K562 (cell line): ENCODE measurements at regions not wholly inside any gene's neighbourhood (a gene's known extent, or its start where the extent isn't known, plus 50 kb on each side); places are given as distances from the start of the nearest gene placed in this dataset.

Source experiments
- DPF2 ChIP-seq: fragments of 450-650 bp; IDR thresholded peaks from 2 replicates; pipeline ENCODE4 v1.6.1; 2016
- GATA2 ChIP-seq: sonication (generic); formaldehyde crosslinking; IDR thresholded peaks from 2 replicates; pipeline ENCODE4 v1.4.0; 2020; ENCODE audit warnings: mild to moderate bottlenecking, missing genetic modification reagents
- LEF1 ChIP-seq: fragments of 450-650 bp; IDR thresholded peaks from 2 replicates; pipeline ENCODE4 v1.6.1; 2016; ENCODE audit warnings: mild to moderate bottlenecking
- NUFIP1 ChIP-seq: fragments of 450-650 bp; IDR thresholded peaks from 2 replicates; pipeline ENCODE4 v1.6.1; 2018; ENCODE audit not compliant: partially characterized antibody
- SRSF9 ChIP-seq: fragments of 200-400 bp; formaldehyde crosslinking; IDR thresholded peaks from 2 replicates; pipeline ENCODE4 v1.6.1; 2017; ENCODE audit warnings: low read depth, low read length, borderline replicate concordance
- SUPT5H ChIP-seq: fragments of 450-650 bp; IDR thresholded peaks from 2 replicates; pipeline ENCODE4 v1.6.1; 2016
- TAL1 ChIP-seq: fragments of 450-650 bp; IDR thresholded peaks from 2 replicates; pipeline ENCODE4 v1.6.1; 2016; ENCODE audit warnings: mild to moderate bottlenecking
- TF ChIP-seq, protein P1 (sequence below): fragments of 250-450 bp; sonication (Bioruptor Pico); IDR thresholded peaks from 2 replicates; pipeline ENCODE4 v1.4.0; 2020
- TF ChIP-seq, protein P2 (sequence below): fragments of 250-450 bp; sonication (Bioruptor Pico); IDR thresholded peaks from 2 replicates; pipeline ENCODE4 v1.6.1; 2021; ENCODE audit warnings: mild to moderate bottlenecking
- TF ChIP-seq, protein P3 (sequence below): fragments of 450-650 bp; IDR thresholded peaks from 2 replicates; pipeline ENCODE4 v1.6.1; 2018; ENCODE audit warnings: mild to moderate bottlenecking, low read depth; ENCODE audit not compliant: partially characterized antibody

DNA sequence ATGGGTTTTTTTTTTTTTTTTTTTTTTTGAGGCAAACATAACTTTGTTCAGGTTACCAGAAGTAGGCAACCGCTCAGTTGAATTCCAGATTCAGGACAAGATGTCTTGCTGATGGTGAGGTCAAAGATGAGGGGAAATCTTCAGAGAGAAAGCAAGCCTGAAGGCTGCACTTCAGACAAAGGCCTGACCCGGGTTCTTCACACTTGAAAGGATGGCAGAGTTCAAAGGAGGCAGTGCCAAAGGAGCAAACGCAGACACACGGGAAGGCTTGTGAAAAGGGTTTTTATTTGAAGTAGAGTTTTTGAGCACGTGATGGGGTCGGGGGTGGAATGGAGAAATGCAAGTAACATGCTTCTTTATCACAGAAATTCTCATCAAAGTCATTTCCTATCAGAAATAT is 960.2 kb upstream of the EEF2KMT start (continued):
- TF ChIP-seq, protein P1, sequence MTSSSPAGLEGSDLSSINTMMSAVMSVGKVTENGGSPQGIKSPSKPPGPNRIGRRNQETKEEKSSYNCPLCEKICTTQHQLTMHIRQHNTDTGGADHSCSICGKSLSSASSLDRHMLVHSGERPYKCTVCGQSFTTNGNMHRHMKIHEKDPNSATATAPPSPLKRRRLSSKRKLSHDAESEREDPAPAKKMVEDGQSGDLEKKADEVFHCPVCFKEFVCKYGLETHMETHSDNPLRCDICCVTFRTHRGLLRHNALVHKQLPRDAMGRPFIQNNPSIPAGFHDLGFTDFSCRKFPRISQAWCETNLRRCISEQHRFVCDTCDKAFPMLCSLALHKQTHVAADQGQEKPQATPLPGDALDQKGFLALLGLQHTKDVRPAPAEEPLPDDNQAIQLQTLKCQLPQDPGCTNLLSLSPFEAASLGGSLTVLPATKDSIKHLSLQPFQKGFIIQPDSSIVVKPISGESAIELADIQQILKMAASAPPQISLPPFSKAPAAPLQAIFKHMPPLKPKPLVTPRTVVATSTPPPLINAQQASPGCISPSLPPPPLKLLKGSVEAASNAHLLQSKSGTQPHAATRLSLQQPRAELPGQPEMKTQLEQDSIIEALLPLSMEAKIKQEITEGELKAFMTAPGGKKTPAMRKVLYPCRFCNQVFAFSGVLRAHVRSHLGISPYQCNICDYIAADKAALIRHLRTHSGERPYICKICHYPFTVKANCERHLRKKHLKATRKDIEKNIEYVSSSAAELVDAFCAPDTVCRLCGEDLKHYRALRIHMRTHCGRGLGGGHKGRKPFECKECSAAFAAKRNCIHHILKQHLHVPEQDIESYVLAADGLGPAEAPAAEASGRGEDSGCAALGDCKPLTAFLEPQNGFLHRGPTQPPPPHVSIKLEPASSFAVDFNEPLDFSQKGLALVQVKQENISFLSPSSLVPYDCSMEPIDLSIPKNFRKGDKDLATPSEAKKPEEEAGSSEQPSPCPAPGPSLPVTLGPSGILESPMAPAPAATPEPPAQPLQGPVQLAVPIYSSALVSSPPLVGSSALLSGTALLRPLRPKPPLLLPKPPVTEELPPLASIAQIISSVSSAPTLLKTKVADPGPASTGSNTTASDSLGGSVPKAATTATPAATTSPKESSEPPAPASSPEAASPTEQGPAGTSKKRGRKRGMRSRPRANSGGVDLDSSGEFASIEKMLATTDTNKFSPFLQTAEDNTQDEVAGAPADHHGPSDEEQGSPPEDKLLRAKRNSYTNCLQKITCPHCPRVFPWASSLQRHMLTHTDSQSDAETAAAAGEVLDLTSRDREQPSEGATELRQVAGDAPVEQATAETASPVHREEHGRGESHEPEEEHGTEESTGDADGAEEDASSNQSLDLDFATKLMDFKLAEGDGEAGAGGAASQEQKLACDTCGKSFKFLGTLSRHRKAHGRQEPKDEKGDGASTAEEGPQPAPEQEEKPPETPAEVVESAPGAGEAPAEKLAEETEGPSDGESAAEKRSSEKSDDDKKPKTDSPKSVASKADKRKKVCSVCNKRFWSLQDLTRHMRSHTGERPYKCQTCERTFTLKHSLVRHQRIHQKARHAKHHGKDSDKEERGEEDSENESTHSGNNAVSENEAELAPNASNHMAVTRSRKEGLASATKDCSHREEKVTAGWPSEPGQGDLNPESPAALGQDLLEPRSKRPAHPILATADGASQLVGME (CRISPR knock-in tag) = no peak
- TF ChIP-seq SRSF9 (no peak), SUPT5H (no peak), TAL1 (no peak), GATA2 (no peak), NUFIP1 (no peak), DPF2 (no peak), LEF1 (no peak)
- TF ChIP-seq, protein P2, sequence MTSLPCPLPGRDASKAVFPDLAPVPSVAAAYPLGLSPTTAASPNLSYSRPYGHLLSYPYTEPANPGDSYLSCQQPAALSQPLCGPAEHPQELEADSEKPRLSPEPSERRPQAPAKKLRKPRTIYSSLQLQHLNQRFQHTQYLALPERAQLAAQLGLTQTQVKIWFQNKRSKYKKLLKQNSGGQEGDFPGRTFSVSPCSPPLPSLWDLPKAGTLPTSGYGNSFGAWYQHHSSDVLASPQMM (CRISPR knock-in tag) = no peak
- TF ChIP-seq, protein P3, sequence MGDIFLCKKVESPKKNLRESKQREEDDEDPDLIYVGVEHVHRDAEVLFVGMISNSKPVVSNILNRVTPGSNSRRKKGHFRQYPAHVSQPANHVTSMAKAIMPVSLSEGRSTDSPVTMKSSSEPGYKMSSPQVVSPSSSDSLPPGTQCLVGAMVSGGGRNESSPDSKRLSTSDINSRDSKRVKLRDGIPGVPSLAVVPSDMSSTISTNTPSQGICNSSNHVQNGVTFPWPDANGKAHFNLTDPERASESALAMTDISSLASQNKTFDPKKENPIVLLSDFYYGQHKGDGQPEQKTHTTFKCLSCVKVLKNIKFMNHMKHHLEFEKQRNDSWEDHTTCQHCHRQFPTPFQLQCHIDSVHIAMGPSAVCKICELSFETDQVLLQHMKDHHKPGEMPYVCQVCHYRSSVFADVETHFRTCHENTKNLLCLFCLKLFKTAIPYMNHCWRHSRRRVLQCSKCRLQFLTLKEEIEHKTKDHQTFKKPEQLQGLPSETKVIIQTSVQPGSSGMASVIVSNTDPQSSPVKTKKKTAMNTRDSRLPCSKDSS = no peak
